NT2/D1 (cell line): ENCODE measurements at regions not wholly inside any gene's neighbourhood (a gene's known extent, or its start where the extent isn't known, plus 50 kb on each side); places are given as distances from the start of the nearest gene placed in this dataset.

ENCODE experiments used
- SUZ12 ChIP-seq: IDR thresholded peaks from 2 replicates; pipeline ENCODE4 v1.6.1; 2011; ENCODE audit not compliant: insufficient read length, insufficient read depth; ENCODE audit errors: extremely low read depth
- YY1 ChIP-seq: IDR thresholded peaks from 2 replicates; pipeline ENCODE4 v1.6.1; 2011; ENCODE audit not compliant: insufficient read length, insufficient read depth
- ZNF274 ChIP-seq: IDR thresholded peaks from 2 replicates; pipeline ENCODE4 v1.6.1; 2011; ENCODE audit warnings: mild to moderate bottlenecking, low read depth, low read length

DNA sequence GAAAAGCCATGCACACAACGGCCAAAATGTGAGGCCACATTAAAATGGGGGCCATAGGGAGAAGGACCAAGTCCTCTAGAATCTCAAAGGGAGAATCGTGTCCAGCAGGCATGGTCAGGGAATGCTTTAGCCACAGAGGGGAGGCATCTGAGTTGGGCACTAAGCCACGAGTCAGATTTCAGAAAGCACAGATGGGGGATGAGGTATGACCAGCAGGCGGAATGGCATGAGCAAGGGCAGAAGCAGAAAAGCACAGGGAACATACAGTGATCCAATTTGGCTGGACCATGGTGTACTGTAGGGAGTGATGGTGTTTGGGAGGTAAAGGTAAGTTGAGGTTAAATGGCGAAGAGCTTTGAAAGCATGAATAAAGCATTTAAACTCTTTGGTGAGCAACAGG is 214.6 kb downstream of the TLE1 start:
- TF ChIP-seq ZNF274 (no peak), YY1 (no peak), SUZ12 (no peak)
